ENCODE measurements at regions not wholly inside any gene's neighbourhood (a gene's known extent, or its start where the extent isn't known, plus 50 kb on each side); places are given as distances from the start of the nearest gene placed in this dataset.

- Histone ChIP-seq H2BK120ac (ENCODE audit: low read depth, low read length) (no peak overlapping the region), H4K8ac (ENCODE audit: low read depth, low read length) (no peak overlapping the region), H3K27ac (replicated peaks; ENCODE audit: low read length) (no peak overlapping the region), H2BK12ac (ENCODE audit: low read length) (no peak overlapping the region), H3K79me1 (ENCODE audit: low read depth, low read length) (no peaks in the 10 kb centered on the region), H3K36me3 (replicated peaks in 1 of 2; ENCODE audit: control insufficient read depth in 2 of 2, insufficient read depth in 2 of 2, low read length in 2 of 2) (no peaks in the 10 kb centered on the region), H3K4me2 (ENCODE audit: insufficient read depth, low read length, poor library complexity, severe bottlenecking) (no peak overlapping the region), H2BK5ac (ENCODE audit: low read length) (no peak overlapping the region), H3K23ac (ENCODE audit: low read depth, low read length, poor library complexity) (no peak overlapping the region), H4K91ac (ENCODE audit: low read depth, low read length, poor library complexity) (no peak overlapping the region), H2AFZ (ENCODE audit: low read length) (no peak overlapping the region), H3K4me1 (ENCODE audit: control insufficient read depth in 2 of 2, insufficient read depth in 1 of 2, low read depth in 1 of 2, low read length in 2 of 2) (no peaks in the 10 kb centered on the region), H3K9ac (ENCODE audit: low read depth, low read length, poor library complexity) (no peak overlapping the region), H3K14ac (ENCODE audit: low read length) (no peak overlapping the region), H3K9me3 (replicated peaks in 1 of 2; ENCODE audit: control insufficient read depth in 2 of 2, insufficient read depth in 1 of 2, low read depth in 1 of 2, low read length in 2 of 2) (no peaks in the 10 kb centered on the region), H3K4ac (ENCODE audit: low read length) (no peak overlapping the region), H3K18ac (ENCODE audit: low read length) (no peak overlapping the region), H3K27me3 (ENCODE audit: control insufficient read depth in 3 of 3, insufficient read depth in 3 of 3, low read depth in 1 of 3, low read length in 3 of 3) (peaks cover 0 to 10% (median 0%) of the 10 kb centered on the region in 3 experiments), H2BK15ac (ENCODE audit: low read length) (no peak overlapping the region), H3K4me3 (ENCODE audit: low read length in 2 of 2) (no peak overlapping the region), H2AK5ac (ENCODE audit: low read depth, low read length) (no peak overlapping the region)
- DNase-seq (ENCODE audit: low spot score) = no peak
- no CpG with 5 or more reads among the region's 7 CpGs for WGBS, 2 donors (ENCODE audit: extremely low coverage in 2 of 2, insufficient read length in 2 of 2, insufficient replicate concordance in 1 of 2)
These were observed 247.7 kb downstream of the PRDM2 start for GRCh38 chr1:13947658-13948057.

DNA sequence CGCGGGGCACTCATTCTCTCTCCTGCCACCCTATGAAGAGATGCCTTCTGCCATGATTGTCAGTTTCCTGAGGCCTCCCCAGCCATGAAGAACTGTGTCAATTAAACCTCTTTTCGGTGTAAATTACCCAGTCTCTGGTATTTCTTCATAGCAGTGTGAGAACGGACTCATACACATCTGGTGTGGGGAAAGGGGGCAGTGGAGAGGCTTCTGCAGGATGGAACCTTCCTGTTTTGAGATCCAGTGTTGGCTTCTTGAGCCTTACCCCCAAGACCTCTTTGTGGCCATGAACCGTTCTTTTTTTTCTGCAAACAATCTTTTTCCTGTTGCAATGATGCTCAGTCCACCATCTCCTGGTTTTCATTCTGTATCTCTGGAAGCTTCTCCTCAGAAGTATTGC is 248.4 kb downstream of the PRDM2 start:
- no peak overlapping the region for H2AFZ ChIP-seq (ENCODE audit: low read length)
- no peak overlapping the region for H2BK12ac ChIP-seq (ENCODE audit: low read length)
- no peak overlapping the region for H3K23ac ChIP-seq (ENCODE audit: low read depth, low read length, poor library complexity)
- no peaks in the 10 kb centered on the region for H3K36me3 ChIP-seq (replicated peaks in 1 of 2; ENCODE audit: control insufficient read depth in 2 of 2, insufficient read depth in 2 of 2, low read length in 2 of 2)
- H3K79me1 ChIP-seq (ENCODE audit: low read depth, low read length) = no peaks in the 10 kb centered on the region
- H3K27ac ChIP-seq (replicated peaks; ENCODE audit: low read length) = no peak overlapping the region
- no peak for DNase-seq (ENCODE audit: low spot score)
- H4K91ac ChIP-seq (ENCODE audit: low read depth, low read length, poor library complexity) = no peak overlapping the region
- no peak overlapping the region for H3K14ac ChIP-seq (ENCODE audit: low read length)
- H3K4me1 ChIP-seq (ENCODE audit: control insufficient read depth in 2 of 2, insufficient read depth in 1 of 2, low read depth in 1 of 2, low read length in 2 of 2) = no peaks in the 10 kb centered on the region
- H2BK15ac ChIP-seq (ENCODE audit: low read length) = no peak overlapping the region
- WGBS, 2 donors (ENCODE audit: extremely low coverage in 2 of 2, insufficient read length in 2 of 2, insufficient replicate concordance in 1 of 2) = no CpG with 5 or more reads among the region's 5 CpGs
- no peak overlapping the region for H3K9ac ChIP-seq (ENCODE audit: low read depth, low read length, poor library complexity)
- no peak overlapping the region for H2BK5ac ChIP-seq (ENCODE audit: low read length)
- no peak overlapping the region for H3K4me3 ChIP-seq (ENCODE audit: low read length in 2 of 2)
- no peak overlapping the region for H2AK5ac ChIP-seq (ENCODE audit: low read depth, low read length)
- H3K18ac ChIP-seq (ENCODE audit: low read length) = no peak overlapping the region
- no peak overlapping the region for H3K4me2 ChIP-seq (ENCODE audit: insufficient read depth, low read length, poor library complexity, severe bottlenecking)
- H3K4ac ChIP-seq (ENCODE audit: low read length) = no peak overlapping the region
- H4K8ac ChIP-seq (ENCODE audit: low read depth, low read length) = no peak overlapping the region
- no peak overlapping the region for H2BK120ac ChIP-seq (ENCODE audit: low read depth, low read length)
- no peaks in the 10 kb centered on the region for H3K9me3 ChIP-seq (replicated peaks in 1 of 2; ENCODE audit: control insufficient read depth in 2 of 2, insufficient read depth in 1 of 2, low read depth in 1 of 2, low read length in 2 of 2)
- peaks cover 0 to 10% (median 0%) of the 10 kb centered on the region in 3 experiments for H3K27me3 ChIP-seq (ENCODE audit: control insufficient read depth in 3 of 3, insufficient read depth in 3 of 3, low read depth in 1 of 3, low read length in 3 of 3)

GRCh38 chr1:13948888-13949391 is 249.0 kb downstream of the PRDM2 start:
- H2BK12ac ChIP-seq (ENCODE audit: low read length) = no peak overlapping the region
- no peaks in the 10 kb centered on the region for H3K79me1 ChIP-seq (ENCODE audit: low read depth, low read length)
- H3K9ac ChIP-seq (ENCODE audit: low read depth, low read length, poor library complexity) = no peak overlapping the region
- no peaks in the 10 kb centered on the region for H3K4me1 ChIP-seq (ENCODE audit: control insufficient read depth in 2 of 2, insufficient read depth in 1 of 2, low read depth in 1 of 2, low read length in 2 of 2)
- H3K4me3 ChIP-seq (ENCODE audit: low read length in 2 of 2) = no peak overlapping the region
- WGBS, 2 donors (ENCODE audit: extremely low coverage in 2 of 2, insufficient read length in 2 of 2, insufficient replicate concordance in 1 of 2) = no CpG with 5 or more reads among the region's 6 CpGs
- H3K14ac ChIP-seq (ENCODE audit: low read length) = no peak overlapping the region
- H2BK120ac ChIP-seq (ENCODE audit: low read depth, low read length) = no peak overlapping the region
- no peak overlapping the region for H3K27ac ChIP-seq (replicated peaks; ENCODE audit: low read length)
- no peaks in the 10 kb centered on the region for H3K9me3 ChIP-seq (replicated peaks in 1 of 2; ENCODE audit: control insufficient read depth in 2 of 2, insufficient read depth in 1 of 2, low read depth in 1 of 2, low read length in 2 of 2)
- H4K8ac ChIP-seq (ENCODE audit: low read depth, low read length) = no peak overlapping the region
- H2AFZ ChIP-seq (ENCODE audit: low read length) = no peak overlapping the region
- peaks cover 0 to 10% (median 0%) of the 10 kb centered on the region in 3 experiments for H3K27me3 ChIP-seq (ENCODE audit: control insufficient read depth in 3 of 3, insufficient read depth in 3 of 3, low read depth in 1 of 3, low read length in 3 of 3)
- no peak overlapping the region for H2AK5ac ChIP-seq (ENCODE audit: low read depth, low read length)
- no peak overlapping the region for H2BK5ac ChIP-seq (ENCODE audit: low read length)
- no peak overlapping the region for H3K18ac ChIP-seq (ENCODE audit: low read length)
- H3K4me2 ChIP-seq (ENCODE audit: insufficient read depth, low read length, poor library complexity, severe bottlenecking) = no peak overlapping the region
- H2BK15ac ChIP-seq (ENCODE audit: low read length) = no peak overlapping the region
- H3K36me3 ChIP-seq (replicated peaks in 1 of 2; ENCODE audit: control insufficient read depth in 2 of 2, insufficient read depth in 2 of 2, low read length in 2 of 2) = no peaks in the 10 kb centered on the region
- no peak for DNase-seq (ENCODE audit: low spot score)
- H3K4ac ChIP-seq (ENCODE audit: low read length) = no peak overlapping the region
- H4K91ac ChIP-seq (ENCODE audit: low read depth, low read length, poor library complexity) = no peak overlapping the region
- H3K23ac ChIP-seq (ENCODE audit: low read depth, low read length, poor library complexity) = no peak overlapping the region

DNA sequence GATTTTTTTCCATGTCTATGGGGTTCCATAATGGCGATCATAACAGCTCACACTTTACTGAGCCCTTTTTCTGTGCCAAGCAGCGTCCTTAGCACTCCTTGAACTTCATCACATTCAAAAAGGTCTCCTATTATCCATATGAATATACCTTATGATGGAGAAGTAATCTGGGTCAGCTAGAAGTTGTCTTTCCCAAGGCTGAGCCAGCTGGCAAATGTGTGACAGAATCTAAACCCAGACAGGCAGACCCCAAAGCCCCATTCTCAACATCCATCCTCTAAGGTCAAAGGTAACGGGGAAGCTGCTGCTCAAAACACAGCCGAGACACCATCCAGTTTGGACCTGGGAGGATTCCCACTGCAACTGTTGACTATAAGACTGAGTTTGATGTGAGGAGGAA is 249.6 kb downstream of the PRDM2 start:
- no peak for DNase-seq (ENCODE audit: low spot score)
- H3K23ac ChIP-seq (ENCODE audit: low read depth, low read length, poor library complexity) = no peak overlapping the region
- H2BK5ac ChIP-seq (ENCODE audit: low read length) = no peak overlapping the region
- no peak overlapping the region for H4K8ac ChIP-seq (ENCODE audit: low read depth, low read length)
- H2AFZ ChIP-seq (ENCODE audit: low read length) = no peak overlapping the region
- no peaks in the 10 kb centered on the region for H3K4me1 ChIP-seq (ENCODE audit: control insufficient read depth in 2 of 2, insufficient read depth in 1 of 2, low read depth in 1 of 2, low read length in 2 of 2)
- no peak overlapping the region for H2BK15ac ChIP-seq (ENCODE audit: low read length)
- H3K9ac ChIP-seq (ENCODE audit: low read depth, low read length, poor library complexity) = no peak overlapping the region
- no peak overlapping the region for H3K4me2 ChIP-seq (ENCODE audit: insufficient read depth, low read length, poor library complexity, severe bottlenecking)
- H3K79me1 ChIP-seq (ENCODE audit: low read depth, low read length) = no peaks in the 10 kb centered on the region
- H3K14ac ChIP-seq (ENCODE audit: low read length) = no peak overlapping the region
- H3K4ac ChIP-seq (ENCODE audit: low read length) = no peak overlapping the region
- WGBS, 2 donors (ENCODE audit: extremely low coverage in 2 of 2, insufficient read length in 2 of 2, insufficient replicate concordance in 1 of 2) = no CpG with 5 or more reads among the region's 4 CpGs
- no peak overlapping the region for H4K91ac ChIP-seq (ENCODE audit: low read depth, low read length, poor library complexity)
- H3K36me3 ChIP-seq (replicated peaks in 1 of 2; ENCODE audit: control insufficient read depth in 2 of 2, insufficient read depth in 2 of 2, low read length in 2 of 2) = no peaks in the 10 kb centered on the region
- H3K18ac ChIP-seq (ENCODE audit: low read length) = no peak overlapping the region
- no peak overlapping the region for H3K4me3 ChIP-seq (ENCODE audit: low read length in 2 of 2)
- no peaks in the 10 kb centered on the region for H3K9me3 ChIP-seq (replicated peaks in 1 of 2; ENCODE audit: control insufficient read depth in 2 of 2, insufficient read depth in 1 of 2, low read depth in 1 of 2, low read length in 2 of 2)
- no peak overlapping the region for H2BK120ac ChIP-seq (ENCODE audit: low read depth, low read length)
- no peak overlapping the region for H3K27ac ChIP-seq (replicated peaks; ENCODE audit: low read length)
- H2BK12ac ChIP-seq (ENCODE audit: low read length) = no peak overlapping the region
- peaks cover 0 to 10% (median 0%) of the 10 kb centered on the region in 3 experiments for H3K27me3 ChIP-seq (ENCODE audit: control insufficient read depth in 3 of 3, insufficient read depth in 3 of 3, low read depth in 1 of 3, low read length in 3 of 3)
- no peak overlapping the region for H2AK5ac ChIP-seq (ENCODE audit: low read depth, low read length)
